Rectal smooth muscle tissue (tissue), 1 donor: ENCODE measurements at regions not wholly inside any gene's neighbourhood (a gene's known extent, or its start where the extent isn't known, plus 50 kb on each side); places are given as distances from the start of the nearest gene placed in this dataset.

Source experiments
- H3K27ac ChIP-seq: one replicate; pipeline ENCODE4 v1.7.0; 2013; ENCODE audit warnings: low read depth, low read length, inconsistent platforms
- H3K27me3 ChIP-seq: one replicate; pipeline ENCODE4 v1.7.0; 2013; ENCODE audit warnings: low read length; ENCODE audit not compliant: control insufficient read depth, insufficient read depth
- H3K36me3 ChIP-seq: one replicate; pipeline ENCODE4 v1.7.0; 2013; ENCODE audit warnings: low read length; ENCODE audit not compliant: control insufficient read depth, insufficient read depth
- H3K4me1 ChIP-seq: one replicate; pipeline ENCODE4 v1.7.0; 2013; ENCODE audit warnings: low read length; ENCODE audit not compliant: control insufficient read depth, insufficient read depth
- H3K4me3 ChIP-seq: one replicate; pipeline ENCODE4 v1.7.0; 2013; ENCODE audit warnings: low read length
- H3K9ac ChIP-seq: one replicate; pipeline ENCODE4 v1.7.0; 2013; ENCODE audit warnings: low read length

- Histone ChIP-seq H3K36me3 (no peaks in the 10 kb centered on the region), H3K27me3 (no peaks in the 10 kb centered on the region), H3K4me3 (no peak overlapping the region), H3K27ac (no peak overlapping the region), H3K4me1 (no peaks in the 10 kb centered on the region), H3K9ac (no peak overlapping the region)
Measured at GRCh38 chr4:176906709-176907108, 114.0 kb upstream of the VEGFC start.

- no peak overlapping the region for H3K4me3 ChIP-seq
- no peaks in the 10 kb centered on the region for H3K4me1 ChIP-seq
- no peak overlapping the region for H3K27ac ChIP-seq
- H3K36me3 ChIP-seq = no peaks in the 10 kb centered on the region
- no peak overlapping the region for H3K9ac ChIP-seq
- no peaks in the 10 kb centered on the region for H3K27me3 ChIP-seq
Measured at GRCh38 chr4:176910646-176911045, 117.9 kb upstream of the VEGFC start.

GRCh38 chr4:176919631-176920030 lies 126.9 kb upstream of the VEGFC start:
- no peak overlapping the region for H3K4me3 ChIP-seq
- H3K27ac ChIP-seq = no peak overlapping the region
- no peaks in the 10 kb centered on the region for H3K4me1 ChIP-seq
- H3K36me3 ChIP-seq = no peaks in the 10 kb centered on the region
- no peaks in the 10 kb centered on the region for H3K27me3 ChIP-seq
- H3K9ac ChIP-seq = no peak overlapping the region

- Histone ChIP-seq H3K36me3 (no peaks in the 10 kb centered on the region), H3K4me3 (no peak overlapping the region), H3K27ac (no peak overlapping the region), H3K4me1 (no peaks in the 10 kb centered on the region), H3K27me3 (no peaks in the 10 kb centered on the region), H3K9ac (no peak overlapping the region)
Measured at GRCh38 chr4:176920694-176921093, 128.0 kb upstream of the VEGFC start.

DNA sequence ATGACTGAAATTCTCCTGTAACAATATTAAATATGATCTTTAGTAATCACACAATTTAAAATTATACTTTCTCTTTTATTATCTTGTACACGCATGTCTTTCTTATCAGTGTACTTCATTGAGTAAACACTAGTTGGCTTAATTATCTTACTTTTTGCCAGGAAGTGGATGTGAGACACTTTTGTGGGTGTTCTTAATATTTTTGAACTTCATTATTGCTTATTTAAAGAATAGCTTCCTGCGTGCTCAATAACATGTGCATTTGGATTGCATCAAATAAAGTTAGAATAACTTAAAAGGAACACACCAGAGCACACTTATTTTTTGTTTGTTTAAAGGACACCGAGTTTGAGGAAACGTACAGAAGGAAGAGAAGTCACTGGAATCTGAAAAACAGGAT lies 128.5 kb upstream of the VEGFC start:
- H3K4me3 ChIP-seq = no peak overlapping the region
- H3K27ac ChIP-seq = no peak overlapping the region
- H3K36me3 ChIP-seq = no peaks in the 10 kb centered on the region
- no peaks in the 10 kb centered on the region for H3K4me1 ChIP-seq
- no peaks in the 10 kb centered on the region for H3K27me3 ChIP-seq
- no peak overlapping the region for H3K9ac ChIP-seq

DNA sequence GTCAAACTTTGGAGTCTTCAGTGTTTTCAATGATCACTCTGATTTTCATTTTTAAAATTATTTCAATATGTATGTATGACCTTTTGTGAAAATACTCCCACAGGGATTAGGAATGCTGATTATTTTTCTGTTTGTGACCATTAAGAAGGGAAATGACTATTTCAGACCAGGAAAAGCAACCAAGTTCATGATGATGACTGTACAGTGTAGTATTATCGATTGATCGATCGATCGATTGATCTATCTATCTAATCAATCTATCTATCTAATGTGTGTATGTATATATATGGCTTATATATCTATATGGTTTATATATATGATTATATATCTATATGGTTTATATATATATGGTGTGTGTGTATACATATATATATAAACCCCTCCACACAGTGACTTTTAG lies 131.5 kb upstream of the VEGFC start:
- Histone ChIP-seq H3K4me3 (no peak overlapping the region), H3K36me3 (no peaks in the 10 kb centered on the region), H3K9ac (no peak overlapping the region), H3K4me1 (no peaks in the 10 kb centered on the region), H3K27me3 (no peaks in the 10 kb centered on the region), H3K27ac (no peak overlapping the region)

DNA sequence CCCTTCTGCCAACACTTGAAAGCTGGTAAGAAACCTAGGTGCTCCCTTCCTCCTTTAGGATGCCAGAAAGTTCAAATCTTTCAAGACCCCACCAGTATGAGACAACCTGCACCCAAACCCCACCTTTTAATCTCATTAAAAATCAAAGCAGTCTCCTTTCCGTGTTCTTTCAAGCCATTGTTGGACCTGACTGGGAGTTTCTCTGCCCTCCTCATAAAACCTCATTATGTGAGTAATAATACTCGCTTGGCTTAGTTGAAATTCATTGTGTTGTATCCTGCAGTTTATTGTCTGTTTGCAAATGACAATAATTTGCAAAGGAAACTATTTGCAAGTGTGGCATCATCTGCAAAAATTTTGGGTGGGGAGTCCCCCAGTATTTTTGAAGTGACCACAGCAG lies 133.2 kb upstream of the VEGFC start:
- H3K4me3 ChIP-seq = no peak overlapping the region
- H3K4me1 ChIP-seq = no peaks in the 10 kb centered on the region
- H3K9ac ChIP-seq = no peak overlapping the region
- H3K27ac ChIP-seq = no peak overlapping the region
- H3K27me3 ChIP-seq = no peaks in the 10 kb centered on the region
- no peaks in the 10 kb centered on the region for H3K36me3 ChIP-seq

- H3K27me3 ChIP-seq = no peaks in the 10 kb centered on the region
- no peaks in the 10 kb centered on the region for H3K36me3 ChIP-seq
- H3K9ac ChIP-seq = no peak overlapping the region
- no peak overlapping the region for H3K4me3 ChIP-seq
- no peak overlapping the region for H3K27ac ChIP-seq
- no peaks in the 10 kb centered on the region for H3K4me1 ChIP-seq
Measured at GRCh38 chr4:176927117-176927516, 134.4 kb upstream of the VEGFC start.

- no peak overlapping the region for H3K9ac ChIP-seq
- no peaks in the 10 kb centered on the region for H3K27me3 ChIP-seq
- H3K27ac ChIP-seq = no peak overlapping the region
- H3K36me3 ChIP-seq = no peaks in the 10 kb centered on the region
- no peaks in the 10 kb centered on the region for H3K4me1 ChIP-seq
- H3K4me3 ChIP-seq = no peak overlapping the region
Measured at GRCh38 chr4:176927664-176928063, 134.9 kb upstream of the VEGFC start.

DNA sequence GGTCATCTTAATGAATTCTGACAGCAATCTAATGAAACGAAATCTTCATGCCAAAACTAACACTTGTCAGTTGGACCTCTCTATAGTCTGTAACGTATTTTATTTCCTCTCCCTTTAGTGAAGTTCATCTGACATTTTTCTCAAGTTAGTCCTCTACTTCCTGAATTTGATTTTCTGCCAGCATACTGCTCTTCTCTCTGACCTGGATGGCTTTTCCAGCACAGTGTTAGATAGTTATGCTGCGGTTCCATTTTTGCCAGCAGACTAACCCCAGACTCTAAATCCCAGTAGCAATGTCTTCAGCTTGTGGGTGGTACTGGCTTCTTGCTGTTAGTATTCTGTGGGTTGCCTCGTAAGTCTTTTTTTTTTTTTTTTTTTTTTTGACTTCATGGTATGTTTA lies 146.7 kb upstream of the VEGFC start:
- Histone ChIP-seq H3K27me3 (no peaks in the 10 kb centered on the region), H3K36me3 (no peaks in the 10 kb centered on the region), H3K9ac (no peak overlapping the region), H3K27ac (no peak overlapping the region), H3K4me3 (no peak overlapping the region), H3K4me1 (no peaks in the 10 kb centered on the region)

DNA sequence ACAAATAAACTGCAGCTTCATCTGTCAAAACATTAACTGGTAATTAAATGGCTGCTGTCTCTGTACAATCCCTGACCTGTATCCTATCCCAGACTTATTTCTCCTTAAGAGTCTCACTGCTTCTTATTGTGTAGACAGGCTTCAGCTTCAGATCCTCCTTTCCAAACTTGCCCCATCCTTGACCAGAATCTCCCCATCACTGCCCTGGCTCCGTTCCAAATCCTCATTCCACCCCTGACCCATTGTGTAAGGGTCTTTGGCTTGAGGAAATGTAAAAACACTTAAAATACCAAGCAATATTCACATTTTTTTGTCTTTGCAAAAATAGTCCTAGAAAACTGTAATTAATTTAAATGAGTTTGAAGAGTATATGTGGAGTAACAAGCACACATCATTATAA lies 152.6 kb upstream of the VEGFC start:
- Histone ChIP-seq H3K36me3 (no peaks in the 10 kb centered on the region), H3K9ac (no peak overlapping the region), H3K4me1 (no peaks in the 10 kb centered on the region), H3K4me3 (no peak overlapping the region), H3K27me3 (no peaks in the 10 kb centered on the region), H3K27ac (no peak overlapping the region)

- H3K27ac ChIP-seq = no peak overlapping the region
- no peaks in the 10 kb centered on the region for H3K36me3 ChIP-seq
- H3K4me3 ChIP-seq = no peak overlapping the region
- H3K9ac ChIP-seq = no peak overlapping the region
- no peaks in the 10 kb centered on the region for H3K4me1 ChIP-seq
- H3K27me3 ChIP-seq = no peaks in the 10 kb centered on the region
Measured at GRCh38 chr4:176949029-176949428, 156.3 kb upstream of the VEGFC start.

DNA sequence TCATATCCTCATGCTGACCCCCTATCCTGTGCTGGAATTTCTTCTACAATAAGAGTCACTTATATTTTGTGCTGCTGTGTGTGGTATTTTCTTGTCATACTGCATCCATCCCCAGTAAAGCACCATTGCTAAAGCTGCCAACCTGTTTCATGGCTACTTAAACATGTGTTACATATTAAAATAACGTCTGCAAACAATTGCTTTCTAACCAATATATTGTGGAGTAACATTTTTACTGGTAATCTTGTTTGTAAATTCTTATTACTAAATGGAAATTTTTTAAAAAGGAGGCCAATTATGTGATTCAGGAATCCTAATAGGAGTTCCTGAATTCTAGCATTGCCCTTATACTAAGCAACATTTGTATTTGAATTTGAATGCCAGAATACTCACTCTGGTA lies 160.3 kb upstream of the VEGFC start:
- Histone ChIP-seq H3K4me3 (no peak overlapping the region), H3K27me3 (no peaks in the 10 kb centered on the region), H3K4me1 (no peaks in the 10 kb centered on the region), H3K36me3 (no peaks in the 10 kb centered on the region), H3K9ac (no peak overlapping the region), H3K27ac (no peak overlapping the region)
